Tibial nerve (tissue), 4 donors: ENCODE measurements at regions not wholly inside any gene's neighbourhood (a gene's known extent, or its start where the extent isn't known, plus 50 kb on each side); places are given as distances from the start of the nearest gene placed in this dataset.

Experiments used
- CTCF ChIP-seq, 5 experiments: fragments of 200-600 bp in 3 of 5; fragments of 450-650 bp in 2 of 5; sonication (generic) in 3 of 5; IDR thresholded peaks; one replicate each; pipeline ENCODE4 v1.5.1; 2016 to 2019; ENCODE audit warnings: antibody characterized with exemption in 5 of 5, mild to moderate bottlenecking in 3 of 5, moderate library complexity in 2 of 5
- EP300 ChIP-seq, 2 donors: sonication (generic); formaldehyde crosslinking; IDR thresholded peaks; one replicate each; pipeline ENCODE4 v1.6.1; 2017; ENCODE audit warnings: antibody characterized with exemption in 2 of 2, mild to moderate bottlenecking in 1 of 2

DNA sequence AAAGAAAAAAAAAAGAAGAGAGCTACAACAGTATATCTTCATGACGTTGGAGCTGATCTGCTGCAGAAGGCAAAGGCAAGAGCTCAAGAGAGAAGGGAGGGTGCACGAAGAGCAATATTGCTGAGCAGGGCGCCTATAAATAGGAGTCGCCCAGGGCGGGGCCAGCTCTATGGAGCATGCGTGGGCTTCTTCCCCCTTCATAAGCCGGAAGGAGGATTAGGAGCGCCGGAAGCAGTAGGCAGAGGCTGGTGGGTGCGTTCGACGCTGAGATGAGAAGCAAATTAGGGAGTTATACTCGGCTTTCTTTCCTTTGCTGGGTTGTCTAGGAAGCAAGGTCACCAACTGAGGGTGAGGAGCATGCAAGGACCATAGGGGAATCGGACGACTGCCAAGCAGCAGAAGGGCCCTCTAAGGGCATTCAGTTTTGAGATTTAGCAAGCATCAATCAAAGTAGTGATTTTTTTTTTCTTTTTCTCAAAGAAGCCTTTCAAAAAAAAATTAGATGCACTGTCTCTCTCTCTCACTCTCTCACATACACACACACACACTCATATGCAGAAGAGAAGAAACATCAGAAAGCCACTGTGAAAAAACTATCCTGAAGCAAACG lies 496.7 kb downstream of the ENC1 start:
- no peak for TF ChIP-seq CTCF (IDR thresholded peaks at IDR 0.05)
- no peak for TF ChIP-seq EP300 (IDR thresholded peaks at IDR 0.05)
